ENCODE measurements at regions not wholly inside any gene's neighbourhood (a gene's known extent, or its start where the extent isn't known, plus 50 kb on each side); places are given as distances from the start of the nearest gene placed in this dataset.

DNA sequence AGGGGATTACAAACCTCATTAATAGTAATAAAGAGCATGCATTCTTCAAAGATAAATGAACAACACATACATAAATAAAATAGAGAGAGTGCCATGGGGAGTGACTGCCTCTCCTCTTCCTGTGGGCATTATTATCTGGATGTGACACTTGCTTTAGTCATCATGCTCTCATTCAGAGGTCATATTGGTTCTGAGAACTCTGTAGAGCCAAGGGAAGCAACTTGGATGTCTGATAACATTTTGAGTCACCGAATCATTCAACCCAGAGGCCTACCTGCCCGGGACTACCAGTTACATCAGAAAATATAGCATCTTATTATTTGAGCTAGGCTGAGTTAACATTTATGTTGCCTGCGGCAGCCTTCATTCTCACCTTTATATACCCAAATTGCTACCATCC lies 489.5 kb downstream of the STIM2 start:
- H3K79me2 ChIP-seq (ENCODE audit: control insufficient read depth, insufficient read depth, low read length), result no peaks in the 10 kb centered on the region
- peak in 1 of 2 donors; percentile 57 for DNase-seq (ENCODE audit: low read depth in 2 of 2)
- no peaks in the 10 kb centered on the region for H3K36me3 ChIP-seq (ENCODE audit: control insufficient read depth, insufficient read depth, low read length)
- no peak overlapping the region for H3K9ac ChIP-seq (ENCODE audit: insufficient read depth, low read length)
- H2AFZ ChIP-seq (ENCODE audit: low read length), result no peak overlapping the region
- no peaks in the 10 kb centered on the region for H4K20me1 ChIP-seq (ENCODE audit: control insufficient read depth, extremely low read depth, insufficient read depth, low read length)
- H3K4me1 ChIP-seq (ENCODE audit: control insufficient read depth, extremely low read depth, insufficient read depth, low read length), result no peaks in the 10 kb centered on the region
- no peak for TF ChIP-seq EZH2 (IDR thresholded peaks at IDR 0.05; ENCODE audit: low read length, missing control alignments)
- TF ChIP-seq, protein P1, sequence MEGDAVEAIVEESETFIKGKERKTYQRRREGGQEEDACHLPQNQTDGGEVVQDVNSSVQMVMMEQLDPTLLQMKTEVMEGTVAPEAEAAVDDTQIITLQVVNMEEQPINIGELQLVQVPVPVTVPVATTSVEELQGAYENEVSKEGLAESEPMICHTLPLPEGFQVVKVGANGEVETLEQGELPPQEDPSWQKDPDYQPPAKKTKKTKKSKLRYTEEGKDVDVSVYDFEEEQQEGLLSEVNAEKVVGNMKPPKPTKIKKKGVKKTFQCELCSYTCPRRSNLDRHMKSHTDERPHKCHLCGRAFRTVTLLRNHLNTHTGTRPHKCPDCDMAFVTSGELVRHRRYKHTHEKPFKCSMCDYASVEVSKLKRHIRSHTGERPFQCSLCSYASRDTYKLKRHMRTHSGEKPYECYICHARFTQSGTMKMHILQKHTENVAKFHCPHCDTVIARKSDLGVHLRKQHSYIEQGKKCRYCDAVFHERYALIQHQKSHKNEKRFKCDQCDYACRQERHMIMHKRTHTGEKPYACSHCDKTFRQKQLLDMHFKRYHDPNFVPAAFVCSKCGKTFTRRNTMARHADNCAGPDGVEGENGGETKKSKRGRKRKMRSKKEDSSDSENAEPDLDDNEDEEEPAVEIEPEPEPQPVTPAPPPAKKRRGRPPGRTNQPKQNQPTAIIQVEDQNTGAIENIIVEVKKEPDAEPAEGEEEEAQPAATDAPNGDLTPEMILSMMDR (conservative IDR thresholded peaks at IDR 0.05 in 1 of 2, IDR thresholded peaks at IDR 0.05 in 1 of 2; ENCODE audit: low read depth in 1 of 2, low read length in 2 of 2), result no peak
- H3K4me2 ChIP-seq (ENCODE audit: extremely low read depth, insufficient read depth, low read length), result no peak overlapping the region
- H3K27ac ChIP-seq (ENCODE audit: insufficient read depth, low read length), result no peak overlapping the region
- no peak overlapping the region for H3K4me3 ChIP-seq (replicated peaks in 1 of 4; ENCODE audit: control extremely low read depth in 1 of 4, insufficient read depth in 1 of 4, low read depth in 3 of 4, low read length in 4 of 4)
- H3K27me3 ChIP-seq (ENCODE audit: control insufficient read depth, insufficient read depth, low read length), result no peaks in the 10 kb centered on the region
- no peaks in the 10 kb centered on the region for H3K9me3 ChIP-seq (ENCODE audit: control insufficient read depth, insufficient read depth, low read depth, low read length)

DNA sequence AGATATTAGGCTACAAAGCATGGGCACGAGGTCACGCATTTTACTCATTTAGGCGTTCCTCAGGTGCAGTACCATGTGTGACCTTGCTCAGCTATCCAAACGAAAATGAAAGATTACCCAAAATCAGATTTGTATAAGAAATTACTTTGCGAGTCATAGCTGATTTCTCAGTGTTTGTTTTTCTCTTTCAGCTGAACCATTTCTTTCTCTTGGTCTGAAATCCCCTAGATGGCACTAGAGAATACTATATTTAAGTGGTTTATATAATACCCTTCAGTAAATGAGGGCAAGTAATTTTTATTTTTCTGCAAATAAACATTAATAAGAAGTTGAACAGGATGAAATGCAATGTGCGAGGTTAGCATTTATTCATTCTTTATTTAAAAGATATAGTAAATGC lies 496.6 kb downstream of the STIM2 start:
- no peak overlapping the region for H3K4me2 ChIP-seq (ENCODE audit: extremely low read depth, insufficient read depth, low read length)
- no peaks in the 10 kb centered on the region for H4K20me1 ChIP-seq (ENCODE audit: control insufficient read depth, extremely low read depth, insufficient read depth, low read length)
- no peaks in the 10 kb centered on the region for H3K4me1 ChIP-seq (ENCODE audit: control insufficient read depth, extremely low read depth, insufficient read depth, low read length)
- no peaks in the 10 kb centered on the region for H3K27me3 ChIP-seq (ENCODE audit: control insufficient read depth, insufficient read depth, low read length)
- H3K9me3 ChIP-seq (ENCODE audit: control insufficient read depth, insufficient read depth, low read depth, low read length), result no peaks in the 10 kb centered on the region
- no peaks in the 10 kb centered on the region for H3K79me2 ChIP-seq (ENCODE audit: control insufficient read depth, insufficient read depth, low read length)
- H3K9ac ChIP-seq (ENCODE audit: insufficient read depth, low read length), result no peak overlapping the region
- no peak overlapping the region for H3K4me3 ChIP-seq (replicated peaks in 1 of 4; ENCODE audit: control extremely low read depth in 1 of 4, insufficient read depth in 1 of 4, low read depth in 3 of 4, low read length in 4 of 4)
- H3K36me3 ChIP-seq (ENCODE audit: control insufficient read depth, insufficient read depth, low read length), result no peaks in the 10 kb centered on the region
- no peak overlapping the region for H2AFZ ChIP-seq (ENCODE audit: low read length)
- no peak overlapping the region for H3K27ac ChIP-seq (ENCODE audit: insufficient read depth, low read length)
- TF ChIP-seq EZH2 (IDR thresholded peaks at IDR 0.05; ENCODE audit: low read length, missing control alignments), result no peak
- TF ChIP-seq, protein P1 (conservative IDR thresholded peaks at IDR 0.05 in 1 of 2, IDR thresholded peaks at IDR 0.05 in 1 of 2; ENCODE audit: low read depth in 1 of 2, low read length in 2 of 2), result no peak
- DNase-seq (ENCODE audit: low read depth in 2 of 2), result peak in 1 of 2 donors; percentile 27

DNA sequence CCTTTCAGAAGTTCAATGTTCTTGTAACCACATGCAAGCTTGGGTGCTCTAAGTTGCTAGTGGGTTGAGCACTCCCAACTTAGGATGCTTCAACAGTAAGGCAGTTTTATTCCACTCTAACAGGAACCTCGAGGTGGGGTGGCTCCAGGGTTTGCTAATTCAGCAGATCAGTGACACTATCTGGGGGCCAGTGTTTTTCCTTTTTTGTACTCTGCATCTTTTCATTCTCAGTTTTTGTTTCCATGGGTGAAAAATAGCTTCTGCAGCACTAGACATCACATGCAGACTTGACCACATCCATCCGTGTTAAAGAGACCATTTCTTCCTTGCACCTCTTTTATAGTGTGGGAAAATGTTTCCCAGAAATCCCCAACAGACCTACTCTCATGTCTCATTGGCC lies 497.6 kb downstream of the STIM2 start:
- Histone ChIP-seq H3K4me3 (replicated peaks in 1 of 4; ENCODE audit: control extremely low read depth in 1 of 4, insufficient read depth in 1 of 4, low read depth in 3 of 4, low read length in 4 of 4) (no peak overlapping the region), H3K27ac (ENCODE audit: insufficient read depth, low read length) (no peak overlapping the region), H2AFZ (ENCODE audit: low read length) (no peak overlapping the region), H3K4me1 (ENCODE audit: control insufficient read depth, extremely low read depth, insufficient read depth, low read length) (no peaks in the 10 kb centered on the region), H3K4me2 (ENCODE audit: extremely low read depth, insufficient read depth, low read length) (no peak overlapping the region), H3K79me2 (ENCODE audit: control insufficient read depth, insufficient read depth, low read length) (no peaks in the 10 kb centered on the region), H3K27me3 (ENCODE audit: control insufficient read depth, insufficient read depth, low read length) (no peaks in the 10 kb centered on the region), H4K20me1 (ENCODE audit: control insufficient read depth, extremely low read depth, insufficient read depth, low read length) (no peaks in the 10 kb centered on the region), H3K36me3 (ENCODE audit: control insufficient read depth, insufficient read depth, low read length) (no peaks in the 10 kb centered on the region), H3K9ac (ENCODE audit: insufficient read depth, low read length) (no peak overlapping the region), H3K9me3 (ENCODE audit: control insufficient read depth, insufficient read depth, low read depth, low read length) (no peaks in the 10 kb centered on the region)
- DNase-seq (ENCODE audit: low read depth in 2 of 2), result no peak
- TF ChIP-seq, protein P1 (conservative IDR thresholded peaks at IDR 0.05 in 1 of 2, IDR thresholded peaks at IDR 0.05 in 1 of 2; ENCODE audit: low read depth in 1 of 2, low read length in 2 of 2), result no peak
- no peak for TF ChIP-seq EZH2 (IDR thresholded peaks at IDR 0.05; ENCODE audit: low read length, missing control alignments)

Data from fibroblast of lung (primary cell).